GM12878 (cell line): ENCODE measurements at regions not wholly inside any gene's neighbourhood (a gene's known extent, or its start where the extent isn't known, plus 50 kb on each side); places are given as distances from the start of the nearest gene placed in this dataset.

Experiments
- ATAC-seq: fragments of 200-7000 bp; cut with Tn5 transposase; 3 replicates; pipeline ENCODE4 v1.9.1; 2020; ENCODE audit warnings: mild to moderate bottlenecking, moderate library complexity
- BruUV-seq: library from RNA; stranded (reverse); fragments of 400-500 nt; replicated peaks from 2 replicates; lab custom pipeline; 2021; lab: Mats Ljungman, UMichigan
- CTCF ChIA-PET: fragments of 300-600 bp; sonication (Branson Sonifier 250); formaldehyde crosslinking; extraction: SDS; loops from one replicate; lab custom pipeline; 2021; ENCODE audit warnings: inconsistent platforms; lab: Yijun Ruan, JAX
- POLR2A ChIA-PET: fragments of 350-600 bp; formaldehyde crosslinking; extraction: SDS; loops from one replicate; lab custom pipeline; 2021; ENCODE audit warnings: inconsistent platforms; lab: Charles Lee
- RAD21 ChIA-PET: fragments of 300-600 bp; sonication (Branson Sonifier 250); formaldehyde crosslinking; loops from one replicate; lab custom pipeline; 2023; ENCODE audit warnings: antibody characterized with exemption; ENCODE audit not compliant: unreplicated experiment; lab: Charles Lee
- SMC1A ChIA-PET: fragments of 300-600 bp; sonication (Branson Sonifier 250); formaldehyde crosslinking; loops from one replicate; lab custom pipeline; 2023; ENCODE audit not compliant: unreplicated experiment, uncharacterized antibody; lab: Charles Lee
- DNase-seq: peaks from one replicate; pipeline ENCODE4 v3.0.0-alpha.2; 2011; ENCODE audit warnings: low read depth, low spot score
- FAIRE-seq: peaks from 3 replicates; lab custom pipeline; 2011; peaks lifted over from hg19 to GRCh38; lab: Jason Lieb, UNC
- H2AFZ ChIP-seq: 2 replicates; pipeline ENCODE4 v1.6.0; 2011; ENCODE audit warnings: low read depth, low read length, control low read depth; ENCODE audit not compliant: control insufficient read depth
- H3K27ac ChIP-seq: 2 replicates; pipeline ENCODE4 v1.5.1; 2011; ENCODE audit warnings: control low read depth; ENCODE audit not compliant: control insufficient read depth, insufficient read depth
- H3K27me3 ChIP-seq, 2 experiments: replicated peaks in 1 of 2; 2 replicates each; pipeline versions ENCODE4 v1.6.0 to v1.6.1; 2011; ENCODE audit warnings: low read length in 1 of 2; ENCODE audit not compliant: control insufficient read depth in 2 of 2, insufficient read depth in 2 of 2
- H3K36me3 ChIP-seq, 2 experiments: 2 replicates each; pipeline ENCODE4 v1.5.1; 2011; ENCODE audit warnings: low read length in 1 of 2; ENCODE audit not compliant: control insufficient read depth in 2 of 2, insufficient read depth in 2 of 2
- H3K4me1 ChIP-seq: 2 replicates; pipeline ENCODE4 v1.6.1; 2011; ENCODE audit warnings: mild to moderate bottlenecking, low read length, moderate library complexity, mixed read lengths; ENCODE audit not compliant: control insufficient read depth, insufficient read depth
- H3K4me2 ChIP-seq: 2 replicates; pipeline ENCODE4 v1.6.0; 2011; ENCODE audit warnings: control low read depth; ENCODE audit not compliant: control insufficient read depth, insufficient read depth
- H3K4me3 ChIP-seq: fragments of 200-600 bp; sonication (generic); 2 replicates; pipeline ENCODE4 v1.5.1; 2016
- H3K79me2 ChIP-seq: 2 replicates; pipeline ENCODE4 v1.6.0; 2011; ENCODE audit warnings: low read length; ENCODE audit not compliant: control insufficient read depth, insufficient read depth
- H3K9ac ChIP-seq: 2 replicates; pipeline ENCODE4 v1.8.0; 2011; ENCODE audit warnings: low read length, control low read depth, mixed read lengths; ENCODE audit not compliant: control insufficient read depth, insufficient read depth
- H3K9me3 ChIP-seq: replicated peaks from 3 replicates; pipeline ENCODE4 v1.5.1; 2011; ENCODE audit warnings: mild to moderate bottlenecking, low read length; ENCODE audit not compliant: control insufficient read depth, insufficient read depth
- H4K20me1 ChIP-seq: 2 replicates; pipeline ENCODE4 v1.6.0; 2011; ENCODE audit not compliant: control insufficient read depth, insufficient read depth
- EGR1 ChIP-seq, 2 experiments: IDR thresholded peaks; 1 replicate in 1 of 2; 2 replicates in 1 of 2; pipeline ENCODE4 v1.6.1; 2011 to 2012; ENCODE audit warnings: low read depth in 2 of 2, low read length in 2 of 2, borderline replicate concordance in 1 of 2, mild to moderate bottlenecking in 1 of 2, moderate library complexity in 1 of 2
- FOS ChIP-seq: IDR thresholded peaks from 3 replicates; pipeline ENCODE4 v1.6.1; 2011; ENCODE audit warnings: borderline replicate concordance; ENCODE audit not compliant: insufficient read length; ENCODE audit errors: extremely low read depth
- HDAC6 ChIP-seq: fragments of 200-600 bp; sonication (generic); IDR thresholded peaks from one replicate; pipeline ENCODE4 v1.8.0; 2017; ENCODE audit warnings: antibody characterized with exemption; ENCODE audit not compliant: unreplicated experiment
- HDGF ChIP-seq: fragments of 450-650 bp; IDR thresholded peaks from 2 replicates; pipeline ENCODE4 v1.6.1; 2016; ENCODE audit warnings: antibody characterized with exemption
- LARP7 ChIP-seq: fragments of 450-650 bp; IDR thresholded peaks from 2 replicates; pipeline ENCODE4 v1.6.1; 2017; ENCODE audit warnings: mild to moderate bottlenecking
- MLLT1 ChIP-seq: fragments of 450-650 bp; IDR thresholded peaks from 2 replicates; pipeline ENCODE4 v1.6.1; 2016; ENCODE audit warnings: mild to moderate bottlenecking
- RUNX3 ChIP-seq: IDR thresholded peaks from 2 replicates; pipeline ENCODE4 v1.6.1; 2012; ENCODE audit warnings: low read length, inconsistent platforms
- SPI1 ChIP-seq: IDR thresholded peaks from 2 replicates; pipeline ENCODE4 v1.6.1; 2011; ENCODE audit warnings: low read depth, mild to moderate bottlenecking, low read length, moderate library complexity, borderline replicate concordance; ENCODE audit not compliant: insufficient read depth
- SREBF1 ChIP-seq: IDR thresholded peaks from 2 replicates; pipeline ENCODE4 v1.6.1; 2012; ENCODE audit warnings: mild to moderate bottlenecking, low read length
- SREBF2 ChIP-seq: IDR thresholded peaks from 2 replicates; pipeline ENCODE4 v1.6.1; 2012; ENCODE audit warnings: mild to moderate bottlenecking, low read length
- SUZ12 ChIP-seq: fragments of 200-600 bp; sonication (generic); IDR thresholded peaks from one replicate; pipeline ENCODE4 v1.6.1; 2018; ENCODE audit warnings: antibody characterized with exemption, mild to moderate bottlenecking; ENCODE audit not compliant: unreplicated experiment
- TCF12 ChIP-seq: IDR thresholded peaks from 2 replicates; pipeline ENCODE4 v1.6.1; 2011; ENCODE audit warnings: low read depth, mild to moderate bottlenecking, low read length
- ZNF217 ChIP-seq: fragments of 450-650 bp; IDR thresholded peaks from 2 replicates; pipeline ENCODE4 v1.6.1; 2017; ENCODE audit warnings: antibody characterized with exemption, mild to moderate bottlenecking
- ZNF24 ChIP-seq: fragments of 450-650 bp; IDR thresholded peaks from 2 replicates; pipeline ENCODE4 v1.6.1; 2017; ENCODE audit warnings: antibody characterized with exemption, mild to moderate bottlenecking
- WGBS: methylation state at CpG from one replicate; pipeline ENCODE4 v1.1.6; 2016; ENCODE audit warnings: low lambda C conversion rate; ENCODE audit not compliant: insufficient replicate concordance, insufficient coverage; ENCODE audit errors: missing lambda C conversion rate; 5-methylcytosine and 5-hydroxymethylcytosine counted together
- in situ Hi-C: fragments of 300-500 bp; cut with MboI; formaldehyde crosslinking; loops from 9 replicates; pipeline ENCODE4 v1.14.3; 2018; ENCODE audit warnings: mixed read lengths
- intact Hi-C: fragments of 100-400 bp; cut with micrococcal nuclease; formaldehyde crosslinking; loops from one replicate; pipeline ENCODE4 v1.14.2; 2022; ENCODE audit not compliant: unreplicated experiment
- TF ChIP-seq, protein P1 (sequence below): fragments of 450-650 bp; IDR thresholded peaks from 2 replicates; pipeline ENCODE4 v1.6.1; 2017; ENCODE audit warnings: mild to moderate bottlenecking
- TF ChIP-seq, protein P2 (sequence below): IDR thresholded peaks from 2 replicates; pipeline ENCODE4 v1.6.1; 2012; ENCODE audit warnings: low read length, inconsistent platforms

DNA sequence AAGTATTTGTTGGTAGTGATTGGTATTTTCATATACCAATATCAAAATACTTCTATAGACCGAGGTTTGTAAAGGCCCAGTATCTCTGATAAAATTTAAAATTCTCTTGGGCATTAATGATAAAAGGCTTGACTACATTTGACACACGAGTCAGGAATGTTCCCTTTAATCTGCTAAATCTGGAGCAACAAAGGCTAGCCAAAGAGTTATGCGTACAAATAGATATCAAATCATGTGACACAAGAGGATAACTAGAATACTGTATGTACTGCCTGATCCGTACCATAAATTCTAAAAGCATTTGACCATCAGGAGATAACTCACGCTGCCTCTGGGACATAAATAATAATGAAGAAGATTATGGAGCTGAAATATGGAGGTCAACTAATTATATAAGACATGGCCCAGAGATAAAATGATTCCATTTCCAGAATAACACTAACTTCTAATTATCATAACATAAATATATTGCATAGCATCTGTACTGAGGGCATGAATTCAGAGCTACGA is 64.2 kb upstream of the SH3GLB1 start:
- H3K79me2 ChIP-seq: no peaks in the 10 kb centered on the region
- H3K9ac ChIP-seq: no peak overlapping the region
- H3K27ac ChIP-seq: no peak overlapping the region
- H3K4me3 ChIP-seq: no peak overlapping the region
- SMC1A ChIA-PET: interaction anchor here (1.3 kb wide), 1 partner anchor 16 kb away, joined by 3 read pairs; no protein-coding TSS in a partner anchor
- no peaks in the 10 kb centered on the region for H3K4me1 ChIP-seq
- intact Hi-C loops (no loop called here), in situ Hi-C loops (no loop called here)
- WGBS: 47% methylated on average over 6 of the region's 6 CpGs
- ATAC-seq (no peak), DNase-seq (no peak), FAIRE-seq (no peak)
- no peaks in the 10 kb centered on the region for H3K36me3 ChIP-seq
- POLR2A ChIA-PET: no interaction called here
- no TSS peak for BruUV-seq
- CTCF ChIA-PET: no interaction called here
- H3K4me2 ChIP-seq: no peak overlapping the region
- no peaks in the 10 kb centered on the region for H4K20me1 ChIP-seq
- H2AFZ ChIP-seq: no peak overlapping the region
- TF ChIP-seq TCF12: no peak
- no peak for TF ChIP-seq ZNF217
- TF ChIP-seq HDAC6: no peak
- no peak for TF ChIP-seq EGR1 (IDR thresholded peaks at IDR 0.05; ENCODE audit: borderline replicate concordance in 1 of 2, low read depth in 2 of 2, low read length in 2 of 2)
- TF ChIP-seq SUZ12: no peak
- no peak for TF ChIP-seq FOS
- no peak for TF ChIP-seq HDGF
- TF ChIP-seq, protein P1, sequence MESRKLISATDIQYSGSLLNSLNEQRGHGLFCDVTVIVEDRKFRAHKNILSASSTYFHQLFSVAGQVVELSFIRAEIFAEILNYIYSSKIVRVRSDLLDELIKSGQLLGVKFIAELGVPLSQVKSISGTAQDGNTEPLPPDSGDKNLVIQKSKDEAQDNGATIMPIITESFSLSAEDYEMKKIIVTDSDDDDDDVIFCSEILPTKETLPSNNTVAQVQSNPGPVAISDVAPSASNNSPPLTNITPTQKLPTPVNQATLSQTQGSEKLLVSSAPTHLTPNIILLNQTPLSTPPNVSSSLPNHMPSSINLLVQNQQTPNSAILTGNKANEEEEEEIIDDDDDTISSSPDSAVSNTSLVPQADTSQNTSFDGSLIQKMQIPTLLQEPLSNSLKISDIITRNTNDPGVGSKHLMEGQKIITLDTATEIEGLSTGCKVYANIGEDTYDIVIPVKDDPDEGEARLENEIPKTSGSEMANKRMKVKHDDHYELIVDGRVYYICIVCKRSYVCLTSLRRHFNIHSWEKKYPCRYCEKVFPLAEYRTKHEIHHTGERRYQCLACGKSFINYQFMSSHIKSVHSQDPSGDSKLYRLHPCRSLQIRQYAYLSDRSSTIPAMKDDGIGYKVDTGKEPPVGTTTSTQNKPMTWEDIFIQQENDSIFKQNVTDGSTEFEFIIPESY: no peak
- TF ChIP-seq SPI1: no peak
- TF ChIP-seq, protein P2, sequence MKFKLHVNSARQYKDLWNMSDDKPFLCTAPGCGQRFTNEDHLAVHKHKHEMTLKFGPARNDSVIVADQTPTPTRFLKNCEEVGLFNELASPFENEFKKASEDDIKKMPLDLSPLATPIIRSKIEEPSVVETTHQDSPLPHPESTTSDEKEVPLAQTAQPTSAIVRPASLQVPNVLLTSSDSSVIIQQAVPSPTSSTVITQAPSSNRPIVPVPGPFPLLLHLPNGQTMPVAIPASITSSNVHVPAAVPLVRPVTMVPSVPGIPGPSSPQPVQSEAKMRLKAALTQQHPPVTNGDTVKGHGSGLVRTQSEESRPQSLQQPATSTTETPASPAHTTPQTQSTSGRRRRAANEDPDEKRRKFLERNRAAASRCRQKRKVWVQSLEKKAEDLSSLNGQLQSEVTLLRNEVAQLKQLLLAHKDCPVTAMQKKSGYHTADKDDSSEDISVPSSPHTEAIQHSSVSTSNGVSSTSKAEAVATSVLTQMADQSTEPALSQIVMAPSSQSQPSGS: no peak
- TF ChIP-seq MLLT1: no peak
- TF ChIP-seq SREBF2: no peak
- TF ChIP-seq ZNF24: no peak
- no peak for TF ChIP-seq RUNX3
- no peak for TF ChIP-seq LARP7
- no peak for TF ChIP-seq SREBF1
- TF ChIP-seq, all 136 proteins: peak for 0
- H3K27me3 ChIP-seq: no peaks in the 10 kb centered on the region
- RAD21 ChIA-PET: no interaction called here
- H3K9me3 ChIP-seq: no peaks in the 10 kb centered on the region
